Liver (tissue), 8 donors: ENCODE measurements at regions not wholly inside any gene's neighbourhood (a gene's known extent, or its start where the extent isn't known, plus 50 kb on each side); places are given as distances from the start of the nearest gene placed in this dataset.

Experiments used
- DNase-seq: peaks from one replicate; pipeline ENCODE4 v3.0.0-alpha.2; 2017; ENCODE audit warnings: low spot score
- H3K27ac ChIP-seq, 2 donors: one replicate each; pipeline ENCODE4 v1.7.0; 2013; ENCODE audit warnings: inconsistent platforms in 2 of 2, low read length in 2 of 2, control low read depth in 1 of 2, low read depth in 1 of 2, mild to moderate bottlenecking in 1 of 2
- H3K27me3 ChIP-seq, 4 donors: one replicate each; pipeline versions ENCODE4 v1.6.1 to v1.7.0; 2013; ENCODE audit warnings: low read length in 3 of 4, inconsistent platforms in 1 of 4, mild to moderate bottlenecking in 1 of 4, moderate library complexity in 1 of 4; ENCODE audit not compliant: control insufficient read depth in 4 of 4, insufficient read depth in 4 of 4
- H3K36me3 ChIP-seq, 4 donors: one replicate each; pipeline versions ENCODE4 v1.6.1 to v1.7.0; 2013; ENCODE audit warnings: low read length in 3 of 4, mild to moderate bottlenecking in 3 of 4, low read depth in 1 of 4, moderate library complexity in 1 of 4; ENCODE audit not compliant: control insufficient read depth in 4 of 4, insufficient read depth in 3 of 4
- H3K4me1 ChIP-seq, 4 donors: one replicate each; pipeline versions ENCODE4 v1.6.1 to v1.7.0; 2013; ENCODE audit warnings: low read length in 3 of 4, mild to moderate bottlenecking in 3 of 4, moderate library complexity in 1 of 4; ENCODE audit not compliant: control insufficient read depth in 4 of 4, insufficient read depth in 4 of 4
- H3K4me3 ChIP-seq, 3 donors: one replicate each; pipeline versions ENCODE4 v1.6.1 to v1.7.0; 2013; ENCODE audit warnings: low read length in 3 of 3, control low read depth in 1 of 3, low read depth in 1 of 3, mild to moderate bottlenecking in 1 of 3
- H3K9ac ChIP-seq, 2 donors: one replicate each; pipeline ENCODE4 v1.7.0; 2013; ENCODE audit warnings: low read length in 2 of 2, mild to moderate bottlenecking in 2 of 2, moderate library complexity in 2 of 2, control low read depth in 1 of 2, low read depth in 1 of 2
- H3K9me3 ChIP-seq, 4 donors: one replicate each; pipeline versions ENCODE4 v1.6.1 to v1.7.0; 2013; ENCODE audit warnings: low read length in 3 of 4; ENCODE audit not compliant: control insufficient read depth in 4 of 4
- ATF3 ChIP-seq: IDR thresholded peaks from 2 replicates; pipeline ENCODE4 v1.6.1; 2016; ENCODE audit warnings: antibody characterized with exemption
- EGR1 ChIP-seq, 2 donors: IDR thresholded peaks; 2 replicates each; pipeline ENCODE4 v1.6.1; 2016 to 2018; ENCODE audit warnings: antibody characterized with exemption in 2 of 2, low read depth in 2 of 2
- FOXA1 ChIP-seq: IDR thresholded peaks from 2 replicates; pipeline ENCODE4 v1.6.1; 2016; ENCODE audit warnings: antibody characterized with exemption
- FOXA2 ChIP-seq: IDR thresholded peaks from 2 replicates; pipeline ENCODE4 v1.6.1; 2016; ENCODE audit warnings: antibody characterized with exemption
- GABPA ChIP-seq, 2 donors: IDR thresholded peaks in 1 of 2; conservative IDR thresholded peaks in 1 of 2; 2 replicates each; pipeline ENCODE4 v1.6.1; 2016; ENCODE audit warnings: antibody characterized with exemption in 2 of 2, mild to moderate bottlenecking in 1 of 2, moderate library complexity in 1 of 2
- HNF4A ChIP-seq, 2 donors: conservative IDR thresholded peaks; 2 replicates each; pipeline ENCODE4 v1.6.1; 2016; ENCODE audit warnings: antibody characterized with exemption in 2 of 2, mild to moderate bottlenecking in 2 of 2
- HNF4G ChIP-seq: IDR thresholded peaks from 2 replicates; pipeline ENCODE4 v1.6.1; 2016; ENCODE audit warnings: antibody characterized with exemption
- JUND ChIP-seq, 2 donors: IDR thresholded peaks; 2 replicates each; pipeline ENCODE4 v1.6.1; 2016; ENCODE audit warnings: antibody characterized with exemption in 2 of 2
- NR2F2 ChIP-seq: IDR thresholded peaks from 2 replicates; pipeline ENCODE4 v1.6.1; 2016; ENCODE audit warnings: antibody characterized with exemption
- RAD21 ChIP-seq, 2 donors: IDR thresholded peaks; 2 replicates each; pipeline ENCODE4 v1.6.1; 2016; ENCODE audit warnings: antibody characterized with exemption in 2 of 2, mild to moderate bottlenecking in 2 of 2
- REST ChIP-seq: IDR thresholded peaks from 2 replicates; pipeline ENCODE4 v1.6.1; 2016; ENCODE audit warnings: antibody characterized with exemption, mild to moderate bottlenecking
- RXRA ChIP-seq, 2 donors: IDR thresholded peaks; 2 replicates each; pipeline ENCODE4 v1.6.1; 2017 to 2018; ENCODE audit warnings: antibody characterized with exemption in 2 of 2, mild to moderate bottlenecking in 1 of 2
- SP1 ChIP-seq: IDR thresholded peaks from 2 replicates; pipeline ENCODE4 v1.6.1; 2018; ENCODE audit warnings: antibody characterized with exemption, mild to moderate bottlenecking
- TAF1 ChIP-seq: conservative IDR thresholded peaks from 2 replicates; pipeline ENCODE4 v1.6.1; 2016; ENCODE audit warnings: antibody characterized with exemption, mild to moderate bottlenecking
- YY1 ChIP-seq: IDR thresholded peaks from 2 replicates; pipeline ENCODE4 v1.6.1; 2016; ENCODE audit warnings: antibody characterized with exemption, mild to moderate bottlenecking
- ZBTB33 ChIP-seq: IDR thresholded peaks from 2 replicates; pipeline ENCODE4 v1.6.1; 2016; ENCODE audit warnings: antibody characterized with exemption
- WGBS: extraction: QIAGEN DNeasy Blood & Tissue Kit; methylation state at CpG from one replicate; pipeline ENCODE4 v1.1.7; 2013; 5-methylcytosine and 5-hydroxymethylcytosine counted together
- TF ChIP-seq, protein P1 (sequence below): fragments of 150-350 bp; IDR thresholded peaks from 2 replicates; pipeline ENCODE4 v1.5.1; 2017; ENCODE audit warnings: improper control_type of control experiment, low read depth, low read length; ENCODE audit not compliant: missing input control
- TF ChIP-seq, protein P2 (sequence below): IDR thresholded peaks from 2 replicates; pipeline ENCODE4 v1.6.1; 2016; ENCODE audit warnings: antibody characterized with exemption
- donor health status: healthy.
- donor health status: healthy.
- donor health status: healthy.
- donor health status: healthy.
- donor health status: healthy.

- TF ChIP-seq, protein P1, sequence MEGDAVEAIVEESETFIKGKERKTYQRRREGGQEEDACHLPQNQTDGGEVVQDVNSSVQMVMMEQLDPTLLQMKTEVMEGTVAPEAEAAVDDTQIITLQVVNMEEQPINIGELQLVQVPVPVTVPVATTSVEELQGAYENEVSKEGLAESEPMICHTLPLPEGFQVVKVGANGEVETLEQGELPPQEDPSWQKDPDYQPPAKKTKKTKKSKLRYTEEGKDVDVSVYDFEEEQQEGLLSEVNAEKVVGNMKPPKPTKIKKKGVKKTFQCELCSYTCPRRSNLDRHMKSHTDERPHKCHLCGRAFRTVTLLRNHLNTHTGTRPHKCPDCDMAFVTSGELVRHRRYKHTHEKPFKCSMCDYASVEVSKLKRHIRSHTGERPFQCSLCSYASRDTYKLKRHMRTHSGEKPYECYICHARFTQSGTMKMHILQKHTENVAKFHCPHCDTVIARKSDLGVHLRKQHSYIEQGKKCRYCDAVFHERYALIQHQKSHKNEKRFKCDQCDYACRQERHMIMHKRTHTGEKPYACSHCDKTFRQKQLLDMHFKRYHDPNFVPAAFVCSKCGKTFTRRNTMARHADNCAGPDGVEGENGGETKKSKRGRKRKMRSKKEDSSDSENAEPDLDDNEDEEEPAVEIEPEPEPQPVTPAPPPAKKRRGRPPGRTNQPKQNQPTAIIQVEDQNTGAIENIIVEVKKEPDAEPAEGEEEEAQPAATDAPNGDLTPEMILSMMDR, result no peak
Measured at GRCh38 chr6:168171673-168172353, 92.8 kb upstream of the FRMD1 start (continued).

DNA sequence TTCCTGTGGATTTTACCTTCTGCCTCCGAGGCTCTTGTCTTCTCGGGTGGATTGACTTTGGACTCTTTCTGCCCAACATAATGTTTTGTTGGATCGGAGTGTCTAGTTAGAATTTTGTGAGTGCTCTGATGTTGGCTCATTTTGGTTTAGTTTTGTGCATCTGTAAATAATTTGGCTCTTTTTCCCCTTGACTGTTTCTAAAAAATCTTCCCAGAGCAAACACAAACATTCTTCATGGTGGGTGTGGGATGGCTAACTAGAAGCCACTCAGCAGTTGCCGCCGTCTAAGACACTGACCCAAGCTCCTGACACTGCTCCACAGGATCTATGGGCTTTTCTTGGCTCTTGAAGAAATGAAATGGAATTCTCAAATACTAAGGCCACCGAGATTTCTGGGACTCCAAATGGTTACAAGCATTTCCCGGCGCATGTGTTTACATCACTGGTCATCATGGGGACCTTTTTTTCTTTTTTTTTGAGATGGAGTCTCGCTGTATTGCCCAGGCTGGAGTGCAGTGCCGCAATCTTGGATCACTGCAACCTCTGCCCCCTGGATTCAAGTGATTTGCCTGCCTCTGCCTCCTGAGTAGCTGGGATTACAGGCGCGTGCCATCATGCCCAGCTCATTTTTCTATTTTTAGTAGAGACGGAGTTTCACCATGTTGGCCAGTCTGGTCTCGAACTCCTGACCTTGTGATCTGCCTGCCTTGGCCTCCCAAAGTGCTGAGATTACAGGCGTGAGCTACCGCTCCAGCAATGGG lies 92.0 kb upstream of the FRMD1 start:
- TF ChIP-seq HNF4G (no peak), JUND (IDR thresholded peaks at IDR 0.05) (no peak), RAD21 (IDR thresholded peaks at IDR 0.05) (no peak), HNF4A (conservative IDR thresholded peaks at IDR 0.05) (no peak), FOXA2 (no peak), FOXA1 (no peak), GABPA (IDR thresholded peaks at IDR 0.05 in 1 of 2, conservative IDR thresholded peaks at IDR 0.05 in 1 of 2) (no peak), TAF1 (no peak), ZBTB33 (no peak), REST (no peak), RXRA (IDR thresholded peaks at IDR 0.05) (no peak), EGR1 (IDR thresholded peaks at IDR 0.05; ENCODE audit: low read depth in 2 of 2) (no peak), SP1 (no peak), ATF3 (no peak), NR2F2 (no peak), YY1 (no peak)
- TF ChIP-seq, protein P2, sequence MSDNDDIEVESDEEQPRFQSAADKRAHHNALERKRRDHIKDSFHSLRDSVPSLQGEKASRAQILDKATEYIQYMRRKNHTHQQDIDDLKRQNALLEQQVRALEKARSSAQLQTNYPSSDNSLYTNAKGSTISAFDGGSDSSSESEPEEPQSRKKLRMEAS, result no peak
- TF ChIP-seq, protein P1, result no peak
- DNase-seq, result no peak
- H3K27ac ChIP-seq, result no peak overlapping the region
- no peaks in the 10 kb centered on the region for H3K9me3 ChIP-seq
- no peaks in the 10 kb centered on the region for H3K36me3 ChIP-seq
- H3K4me3 ChIP-seq, result no peak overlapping the region
- WGBS, result 90% methylated on average over 16 of the region's 16 CpGs
- H3K9ac ChIP-seq, result no peak overlapping the region
- no peaks in the 10 kb centered on the region for H3K4me1 ChIP-seq
- H3K27me3 ChIP-seq, result no peaks in the 10 kb centered on the region
